K562 (cell line): ENCODE measurements at regions not wholly inside any gene's neighbourhood (a gene's known extent, or its start where the extent isn't known, plus 50 kb on each side); places are given as distances from the start of the nearest gene placed in this dataset.

Experiments used
- ADNP ChIP-seq: fragments of 200-800 bp; sonication (Bioruptor generic); IDR thresholded peaks from 2 replicates; pipeline ENCODE4 v1.6.1; 2016; ENCODE audit warnings: missing genetic modification characterization, missing compliant biosample characterization
- DLX4 ChIP-seq: fragments of 250-450 bp; sonication (Bioruptor Pico); IDR thresholded peaks from 2 replicates; pipeline ENCODE4 v1.6.1; 2021; ENCODE audit warnings: mild to moderate bottlenecking
- ZBTB1 ChIP-seq: sonication (generic); formaldehyde crosslinking; IDR thresholded peaks from 2 replicates; pipeline ENCODE4 v1.8.1; 2023; ENCODE audit warnings: missing genetic modification reagents, low read depth, mild to moderate bottlenecking, borderline replicate concordance
- ZNF146 ChIP-seq: IDR thresholded peaks from one replicate; pipeline ENCODE4 v1.6.1; 2018; ENCODE audit warnings: missing compliant biosample characterization; ENCODE audit not compliant: unreplicated experiment
- ZNF253 ChIP-seq: fragments of 250-450 bp; sonication (Bioruptor Pico); conservative IDR thresholded peaks from 2 replicates; pipeline ENCODE4 v1.6.1; 2021; ENCODE audit warnings: mild to moderate bottlenecking
- ZNF407 ChIP-seq: fragments of 450-650 bp; IDR thresholded peaks from 2 replicates; pipeline ENCODE4 v1.6.1; 2016; ENCODE audit warnings: low read depth
- ZNF592 ChIP-seq: fragments of 450-650 bp; IDR thresholded peaks from 2 replicates; pipeline ENCODE4 v1.6.1; 2017; ENCODE audit warnings: antibody characterized with exemption, mild to moderate bottlenecking

GRCh38 chr6:26196846-26197635, 109.8 kb downstream of the HFE start (continued):
- TF ChIP-seq ZNF407 (no peak), ZNF592 (no peak), ADNP (no peak), ZBTB1 (peak; percentile 80), ZNF146 (CRISPR knock-in tag) (no peak), DLX4 (CRISPR knock-in tag) (no peak; the same call in 1 of the 2 replicates), ZNF253 (CRISPR knock-in tag) (no peak)
